Esophagus squamous epithelium (tissue), 5 donors: ENCODE measurements at regions not wholly inside any gene's neighbourhood (a gene's known extent, or its start where the extent isn't known, plus 50 kb on each side); places are given as distances from the start of the nearest gene placed in this dataset.
"Not testable (repeated sequence)": the region's sequence is repeated elsewhere in the genome, so short reads cannot be mapped to it uniquely, and the experiment has no call there.

Experiments
- DNase-seq: peaks from one replicate; lab custom pipeline; 2025; lab: John Stamatoyannopoulos, UW
- H3K27ac ChIP-seq, 4 donors: fragments of 200-600 bp; sonication (generic); one replicate each; pipeline ENCODE4 v1.5.1; 2016 to 2019; ENCODE audit warnings: mild to moderate bottlenecking in 1 of 4
- H3K27me3 ChIP-seq, 4 donors: fragments of 200-600 bp; sonication (generic); 1 replicate in 3 of 4; 2 replicates in 1 of 4; pipeline versions ENCODE4 v1.5.1 to v1.6.0; 2017 to 2021; ENCODE audit warnings: antibody characterized with exemption in 1 of 4
- H3K36me3 ChIP-seq, 3 donors: fragments of 200-600 bp; sonication (generic); one replicate each; pipeline ENCODE4 v1.5.1; 2016 to 2019
- H3K4me1 ChIP-seq, 3 donors: fragments of 200-600 bp; sonication (generic); one replicate each; pipeline ENCODE4 v1.5.1; 2017 to 2019
- H3K4me3 ChIP-seq, 4 donors: fragments of 200-600 bp; sonication (generic); 1 replicate in 3 of 4; 2 replicates in 1 of 4; pipeline ENCODE4 v1.5.1; 2016 to 2019; ENCODE audit warnings: mild to moderate bottlenecking in 2 of 4, moderate library complexity in 1 of 4
- H3K9me3 ChIP-seq, 3 donors: fragments of 200-600 bp; sonication (generic); one replicate each; pipeline ENCODE4 v1.5.1; 2016 to 2019
- POLR2A ChIP-seq, 4 donors: fragments of 450-650 bp; IDR thresholded peaks; one replicate each; pipeline ENCODE4 v1.6.1; 2017; ENCODE audit warnings: antibody characterized with exemption in 4 of 4, mild to moderate bottlenecking in 4 of 4, moderate library complexity in 3 of 4
- WGBS, 2 donors: methylation state at CpG; one replicate each; pipeline ENCODE4 v1.1.5; 2018; 5-methylcytosine and 5-hydroxymethylcytosine counted together
- intact Hi-C: fragments of 100-400 bp; cut with DNase I; formaldehyde crosslinking; loops from one replicate; pipeline ENCODE4 v1.15.0; 2022
- TF ChIP-seq, protein P1 (sequence below), 6 experiments: fragments of 450-650 bp in 4 of 6; fragments of 200-600 bp in 2 of 6; sonication (generic) in 2 of 6; IDR thresholded peaks; one replicate each; pipeline ENCODE4 v1.5.1; 2016 to 2019; ENCODE audit warnings: antibody characterized with exemption in 6 of 6, mild to moderate bottlenecking in 4 of 6, moderate library complexity in 4 of 6
- donor health status: DM: yes; HTN: yes; CAD: no.

DNA sequence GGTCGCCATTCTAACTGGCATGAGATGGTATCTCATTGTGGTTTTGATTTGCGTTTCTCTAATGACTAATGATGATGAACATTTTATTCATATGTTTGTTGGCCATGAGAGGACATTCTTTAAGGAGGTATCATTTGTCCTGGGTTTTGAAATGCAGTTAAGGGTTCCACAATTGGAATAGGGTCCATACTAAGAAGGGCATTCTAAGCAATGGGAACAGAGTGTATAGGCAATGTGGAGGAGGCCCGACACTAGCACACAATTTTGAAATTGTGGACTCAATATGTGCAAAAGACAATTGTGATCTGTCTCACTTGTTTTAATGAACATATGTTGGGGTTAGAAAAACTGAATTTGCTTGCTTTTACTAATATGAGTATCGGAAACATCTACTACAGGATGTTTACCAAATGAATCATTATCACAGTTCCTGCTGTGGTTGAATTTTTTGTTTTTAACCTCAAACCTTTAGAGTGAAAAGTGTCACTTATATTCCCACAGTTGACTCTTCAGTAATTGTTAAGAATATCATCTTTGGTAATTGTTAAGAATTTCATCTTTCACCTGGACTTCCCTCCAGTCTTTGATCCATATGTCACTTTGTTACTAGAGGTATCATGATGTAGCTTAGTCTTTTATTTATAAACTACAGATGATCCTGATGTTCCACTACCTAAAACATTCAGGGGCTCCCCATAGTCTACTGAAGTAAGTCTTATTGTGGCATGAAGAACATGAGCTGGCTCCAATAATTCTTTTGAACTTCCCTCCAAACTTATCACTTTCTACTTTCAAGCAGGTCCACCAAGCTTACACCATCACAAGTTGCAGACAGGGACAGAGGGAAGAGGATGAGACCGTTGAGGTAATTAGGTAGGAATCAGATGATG is 109.7 kb upstream of the KLF12 start:
- DNase-seq, result no peak
- no peaks in the 10 kb centered on the region for H3K4me1 ChIP-seq
- H3K9me3 ChIP-seq, result no peaks in the 10 kb centered on the region
- no peak for TF ChIP-seq POLR2A (IDR thresholded peaks at IDR 0.05)
- TF ChIP-seq, protein P1, sequence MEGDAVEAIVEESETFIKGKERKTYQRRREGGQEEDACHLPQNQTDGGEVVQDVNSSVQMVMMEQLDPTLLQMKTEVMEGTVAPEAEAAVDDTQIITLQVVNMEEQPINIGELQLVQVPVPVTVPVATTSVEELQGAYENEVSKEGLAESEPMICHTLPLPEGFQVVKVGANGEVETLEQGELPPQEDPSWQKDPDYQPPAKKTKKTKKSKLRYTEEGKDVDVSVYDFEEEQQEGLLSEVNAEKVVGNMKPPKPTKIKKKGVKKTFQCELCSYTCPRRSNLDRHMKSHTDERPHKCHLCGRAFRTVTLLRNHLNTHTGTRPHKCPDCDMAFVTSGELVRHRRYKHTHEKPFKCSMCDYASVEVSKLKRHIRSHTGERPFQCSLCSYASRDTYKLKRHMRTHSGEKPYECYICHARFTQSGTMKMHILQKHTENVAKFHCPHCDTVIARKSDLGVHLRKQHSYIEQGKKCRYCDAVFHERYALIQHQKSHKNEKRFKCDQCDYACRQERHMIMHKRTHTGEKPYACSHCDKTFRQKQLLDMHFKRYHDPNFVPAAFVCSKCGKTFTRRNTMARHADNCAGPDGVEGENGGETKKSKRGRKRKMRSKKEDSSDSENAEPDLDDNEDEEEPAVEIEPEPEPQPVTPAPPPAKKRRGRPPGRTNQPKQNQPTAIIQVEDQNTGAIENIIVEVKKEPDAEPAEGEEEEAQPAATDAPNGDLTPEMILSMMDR (IDR thresholded peaks at IDR 0.05), result no peak
- no peaks in the 10 kb centered on the region for H3K36me3 ChIP-seq
- no peak overlapping the region for H3K4me3 ChIP-seq
- intact Hi-C loops, result no loop called here
- no peak overlapping the region for H3K27ac ChIP-seq
- no peaks in the 10 kb centered on the region for H3K27me3 ChIP-seq
- 55 to 57% methylated on average over 5 of the region's 5 CpGs for WGBS, 2 donors

DNA sequence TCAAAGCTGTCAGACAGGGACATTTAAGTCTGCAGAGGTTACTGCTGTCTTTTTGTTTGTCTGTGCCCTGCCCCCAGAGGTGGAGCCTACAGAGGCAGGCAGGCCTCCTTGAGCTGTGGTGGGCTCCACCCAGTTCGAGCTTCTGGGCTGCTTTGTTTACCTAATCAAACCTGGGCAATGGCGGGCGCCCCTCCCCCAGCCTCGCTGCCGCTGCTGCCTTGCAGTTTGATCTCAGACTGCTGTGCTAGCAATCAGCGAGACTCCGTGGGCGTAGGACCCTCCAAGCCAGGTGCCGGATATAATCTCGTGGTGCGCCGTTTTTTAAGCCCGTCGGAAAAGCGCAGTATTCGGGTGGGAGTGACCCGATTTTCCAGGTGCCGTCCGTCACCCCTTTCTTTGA is 107.1 kb upstream of the KLF12 start:
- H3K27me3 ChIP-seq, H3K36me3 ChIP-seq, H3K4me1 ChIP-seq, H3K4me3 ChIP-seq, H3K9me3 ChIP-seq, DNase-seq, H3K27ac ChIP-seq, intact Hi-C loops: not testable (repeated sequence)
- WGBS, 2 donors, result 100% methylated on average over 3 of the region's 19 CpGs; no CpG with 5 or more reads in 1 of the 2 donors

DNA sequence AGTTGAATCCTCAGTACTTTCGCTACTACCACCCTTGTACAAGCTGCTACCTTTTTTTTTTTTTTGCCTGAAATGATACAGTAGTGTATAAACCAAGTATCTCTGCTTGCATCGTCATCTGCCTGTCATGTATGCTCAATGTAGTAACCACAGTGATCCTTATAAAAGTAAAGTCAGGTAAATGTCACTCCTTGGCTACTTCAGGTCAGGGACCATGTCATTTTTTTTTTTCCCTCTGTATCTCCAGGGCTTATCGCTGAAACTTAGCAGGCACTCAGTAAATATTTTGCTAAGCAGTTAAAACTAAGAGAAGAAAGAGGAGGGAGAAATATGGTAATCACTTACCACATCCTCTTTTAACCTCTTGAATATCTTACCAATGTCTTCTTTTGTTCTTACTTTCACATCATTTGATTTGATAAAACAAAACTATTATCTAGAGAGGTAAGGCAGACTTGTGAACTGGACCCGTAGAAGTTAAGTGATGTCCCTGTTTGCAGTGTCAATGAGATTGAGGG is 96.8 kb upstream of the KLF12 start:
- WGBS, 2 donors, result 43 to 61% methylated on average over 4 of the region's 4 CpGs
- no peak for DNase-seq
- TF ChIP-seq POLR2A (IDR thresholded peaks at IDR 0.05), result no peak
- TF ChIP-seq, protein P1 (IDR thresholded peaks at IDR 0.05), result no peak
- H3K4me3 ChIP-seq, result no peak overlapping the region
- no peaks in the 10 kb centered on the region for H3K27me3 ChIP-seq
- no peaks in the 10 kb centered on the region for H3K4me1 ChIP-seq
- intact Hi-C loops, result no loop called here
- no peak overlapping the region for H3K27ac ChIP-seq
- no peaks in the 10 kb centered on the region for H3K36me3 ChIP-seq
- H3K9me3 ChIP-seq, result no peaks in the 10 kb centered on the region

DNA sequence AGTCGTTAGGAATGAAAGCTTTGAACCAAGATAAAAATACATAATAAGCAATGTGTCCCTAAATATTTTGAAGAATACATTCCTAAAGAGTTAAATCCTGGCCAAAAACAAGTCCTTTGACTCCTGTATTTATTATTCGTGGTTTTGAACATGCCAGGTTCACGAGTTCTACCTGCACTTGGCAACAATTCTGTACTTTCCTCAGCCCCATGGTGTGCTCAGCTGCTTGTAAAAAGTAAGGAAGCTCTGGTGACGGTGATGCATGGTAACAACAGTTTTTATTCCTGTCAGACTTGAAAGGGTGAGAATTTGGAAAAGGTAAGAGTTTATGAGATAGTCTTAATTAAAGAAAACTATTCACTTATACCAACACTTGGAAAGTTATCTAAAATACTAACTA is 95.0 kb upstream of the KLF12 start:
- H3K27me3 ChIP-seq, result no peaks in the 10 kb centered on the region
- H3K4me3 ChIP-seq, result no peak overlapping the region
- no peaks in the 10 kb centered on the region for H3K36me3 ChIP-seq
- DNase-seq, result no peak
- H3K4me1 ChIP-seq, result no peaks in the 10 kb centered on the region
- H3K27ac ChIP-seq, result no peak overlapping the region
- H3K9me3 ChIP-seq, result no peaks in the 10 kb centered on the region
- TF ChIP-seq POLR2A (IDR thresholded peaks at IDR 0.05), result no peak
- TF ChIP-seq, protein P1 (IDR thresholded peaks at IDR 0.05), result no peak
- intact Hi-C loops, result no loop called here
- WGBS, 2 donors, result 39 to 63% methylated on average over 4 of the region's 4 CpGs

DNA sequence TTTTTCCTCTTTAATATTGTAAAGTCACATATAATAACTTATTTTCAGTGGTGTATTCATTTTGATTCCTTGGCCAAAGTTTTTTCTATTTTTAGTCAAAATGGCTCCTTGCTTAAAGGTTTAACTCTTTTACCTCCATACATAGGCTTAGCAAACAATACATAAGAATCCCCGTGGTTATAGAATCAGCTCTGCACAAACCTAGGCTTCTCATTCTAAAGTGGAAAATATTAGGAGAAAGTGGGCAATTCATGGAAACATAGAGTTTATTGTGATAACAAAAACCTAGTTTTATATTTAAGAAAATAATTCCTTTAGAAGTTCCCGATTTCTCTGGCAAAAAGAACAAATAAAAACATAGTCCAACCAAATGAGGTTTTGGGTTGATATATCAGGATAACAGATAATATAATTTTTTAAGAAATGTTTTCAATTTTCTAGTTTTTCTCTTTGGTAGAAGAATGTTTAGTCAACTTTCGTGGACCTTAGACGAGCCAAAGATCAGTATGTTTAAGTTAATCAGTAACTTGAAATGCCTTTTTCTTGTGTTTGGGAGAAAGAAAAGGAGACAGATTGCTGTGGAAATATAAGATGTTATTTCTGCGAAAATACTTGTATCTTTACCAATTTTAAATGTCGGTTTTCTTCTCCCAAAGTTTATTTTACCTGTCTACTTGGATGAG is 93.4 kb upstream of the KLF12 start:
- intact Hi-C loops, result no loop called here
- Histone ChIP-seq H3K4me1 (no peaks in the 10 kb centered on the region), H3K27ac (no peak overlapping the region), H3K4me3 (no peak overlapping the region), H3K36me3 (no peaks in the 10 kb centered on the region), H3K27me3 (no peaks in the 10 kb centered on the region), H3K9me3 (no peaks in the 10 kb centered on the region)
- TF ChIP-seq POLR2A (IDR thresholded peaks at IDR 0.05), result no peak
- TF ChIP-seq, protein P1 (IDR thresholded peaks at IDR 0.05), result no peak
- WGBS, 2 donors, result 65 to 72% methylated on average over 6 of the region's 6 CpGs
- DNase-seq, result no peak
